Naive thymus-derived CD8-positive, alpha-beta T cell (primary cell): ENCODE measurements at regions not wholly inside any gene's neighbourhood (a gene's known extent, or its start where the extent isn't known, plus 50 kb on each side); places are given as distances from the start of the nearest gene placed in this dataset.

Experiments used
- ATAC-seq, 2 donors: fragments of 150-1000 bp; cut with Tn5 transposase in 1 of 2; sonication (Bioruptor Pico), chemical (Tn5 transposase) in 1 of 2; 1 replicate in 1 of 2; 2 replicates in 1 of 2; pipeline ENCODE4 v1.10.0; 2021; ENCODE audit warnings: mild to moderate bottlenecking in 2 of 2, moderate library complexity in 2 of 2
- POLR2A ChIA-PET: fragments of 350-600 bp; sonication (Branson Sonifier 250); formaldehyde crosslinking; loops from one replicate; lab custom pipeline; 2021; ENCODE audit warnings: antibody characterized with exemption; lab: Charles Lee
- DNase-seq, 10 donors: peaks; one replicate each; pipeline versions ENCODE4 v3.0.0 to v3.0.0-alpha.2; 2020 to 2022
- H3K27ac Mint-ChIP-seq, 10 donors: one replicate each; pipeline ENCODE4 v1.8.0; 2020 to 2022; ENCODE audit warnings: mild to moderate bottlenecking in 10 of 10, mixed read lengths in 10 of 10, moderate library complexity in 4 of 10, inconsistent platforms in 1 of 10
- H3K27me3 Mint-ChIP-seq, 5 donors: one replicate each; pipeline ENCODE4 v1.8.0; 2021 to 2022; ENCODE audit warnings: mixed read lengths in 5 of 5
- H3K36me3 Mint-ChIP-seq, 3 donors: one replicate each; pipeline ENCODE4 v1.8.0; 2020 to 2022; ENCODE audit warnings: mixed read lengths in 3 of 3, mild to moderate bottlenecking in 2 of 3, inconsistent platforms in 1 of 3
- H3K4me1 Mint-ChIP-seq, 4 donors: one replicate each; pipeline ENCODE4 v1.8.0; 2021 to 2022; ENCODE audit warnings: mixed read lengths in 4 of 4
- H3K4me3 Mint-ChIP-seq, 10 donors: one replicate each; pipeline ENCODE4 v1.8.0; 2020 to 2022; ENCODE audit warnings: mild to moderate bottlenecking in 10 of 10, mixed read lengths in 10 of 10, moderate library complexity in 6 of 10, inconsistent platforms in 1 of 10
- H3K9me3 Mint-ChIP-seq, 9 donors: one replicate each; pipeline ENCODE4 v1.8.0; 2020 to 2022; ENCODE audit warnings: mixed read lengths in 9 of 9, mild to moderate bottlenecking in 3 of 9, inconsistent platforms in 1 of 9, moderate library complexity in 1 of 9

DNA sequence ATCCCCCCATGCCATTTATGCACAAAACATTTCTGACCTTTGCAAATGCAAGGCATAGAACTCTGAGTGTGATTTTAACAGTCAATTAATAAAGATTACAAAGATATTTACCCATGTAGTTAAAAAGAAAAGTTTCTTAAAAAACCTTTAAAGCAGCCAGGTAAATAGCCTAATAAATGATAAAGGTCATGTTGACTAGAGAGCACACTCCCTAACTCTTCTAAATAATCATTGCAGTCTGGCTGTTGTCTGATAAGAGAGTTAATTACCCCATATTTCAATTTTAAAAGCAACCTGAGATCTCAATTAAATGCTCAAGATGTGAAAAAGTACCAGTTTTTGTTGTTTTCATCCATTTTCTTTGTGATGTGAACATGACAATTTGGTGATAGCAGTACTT lies 291.5 kb upstream of the SMIM31 start:
- no peak overlapping the region for H3K27ac Mint-ChIP-seq
- H3K27me3 Mint-ChIP-seq, result no peaks in the 10 kb centered on the region
- ATAC-seq (no peak), DNase-seq (no peak)
- H3K4me1 Mint-ChIP-seq, result no peaks in the 10 kb centered on the region
- H3K36me3 Mint-ChIP-seq, result no peaks in the 10 kb centered on the region
- no peak overlapping the region for H3K4me3 Mint-ChIP-seq
- POLR2A ChIA-PET, result no interaction called here
- H3K9me3 Mint-ChIP-seq, result peaks cover 0 to 8% (median 3%) of the 10 kb centered on the region in 9 donors

DNA sequence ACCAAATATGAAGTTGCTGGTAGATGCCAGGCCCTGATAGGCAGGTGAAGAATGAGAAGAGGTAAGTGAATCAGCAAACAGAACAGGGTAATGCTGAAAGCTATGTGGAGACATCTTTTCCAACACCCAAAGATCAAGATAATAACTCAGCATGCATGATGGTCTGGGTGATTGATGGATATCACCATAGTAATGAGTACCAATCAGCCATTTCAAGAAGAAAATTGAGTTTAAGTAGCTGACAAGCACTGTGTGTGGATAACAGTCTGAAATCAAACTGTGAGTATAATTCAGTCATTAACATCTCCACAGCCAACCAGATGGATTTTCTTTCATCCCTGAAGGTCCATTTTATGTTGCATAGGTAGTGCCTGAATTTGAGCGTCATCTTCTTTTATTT lies 289.6 kb upstream of the SMIM31 start:
- Mint-ChIP-seq H3K27ac (no peak overlapping the region), H3K4me3 (no peak overlapping the region), H3K27me3 (no peaks in the 10 kb centered on the region), H3K36me3 (no peaks in the 10 kb centered on the region), H3K4me1 (no peaks in the 10 kb centered on the region), H3K9me3 (peaks cover 0 to 8% (median 2%) of the 10 kb centered on the region in 9 donors)
- POLR2A ChIA-PET, result no interaction called here
- ATAC-seq (no peak), DNase-seq (no peak)

- no peaks in the 10 kb centered on the region for H3K4me1 Mint-ChIP-seq
- no peak overlapping the region for H3K27ac Mint-ChIP-seq
- no peak for ATAC-seq
- DNase-seq, result no peak
- no peak overlapping the region for H3K4me3 Mint-ChIP-seq
- peaks cover 0 to 10% (median 0%) of the 10 kb centered on the region in 9 donors for H3K9me3 Mint-ChIP-seq
- POLR2A ChIA-PET, result no interaction called here
- H3K36me3 Mint-ChIP-seq, result no peaks in the 10 kb centered on the region
- H3K27me3 Mint-ChIP-seq, result no peaks in the 10 kb centered on the region
Measured at GRCh38 chr4:164467493-164467892, 286.4 kb upstream of the SMIM31 start.

DNA sequence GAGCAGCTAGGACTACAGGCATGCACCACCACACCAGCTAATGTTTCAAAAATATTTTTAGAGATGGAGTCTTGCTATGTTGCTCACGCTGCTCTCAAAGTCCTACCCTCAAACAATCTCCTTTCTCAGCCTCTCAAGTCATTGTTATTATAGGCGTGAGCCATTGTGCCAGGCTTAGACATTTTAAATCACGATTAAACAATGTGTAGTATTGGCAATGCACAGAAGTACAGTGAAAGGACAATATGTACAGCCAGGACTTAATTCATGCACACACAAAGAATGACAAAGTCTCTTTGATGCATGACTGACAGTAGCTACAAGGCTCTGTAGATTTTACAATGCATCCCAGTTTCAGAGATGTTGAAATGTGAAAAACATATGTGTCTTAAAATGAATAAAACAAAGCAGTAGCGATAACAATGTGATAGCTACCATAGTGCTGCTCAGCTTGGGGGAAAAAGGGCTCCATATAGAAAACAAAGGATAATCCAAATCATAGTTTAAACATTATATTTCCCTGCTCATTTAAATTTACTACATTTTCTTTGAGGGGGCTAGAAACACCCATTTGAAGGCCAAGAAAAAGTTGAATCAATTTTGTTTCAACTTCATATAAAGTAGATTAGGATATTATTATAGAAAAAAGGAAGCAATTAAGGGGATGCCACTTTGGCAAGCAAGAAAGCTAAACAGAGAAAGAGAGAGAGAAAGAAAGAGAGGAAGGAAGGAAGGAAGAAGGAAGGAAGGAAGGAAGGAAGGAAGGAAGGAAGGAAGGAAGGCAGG lies 272.4 kb upstream of the SMIM31 start:
- no peak for ATAC-seq
- POLR2A ChIA-PET, result no interaction called here
- Mint-ChIP-seq H3K27ac (no peak overlapping the region), H3K4me3 (no peak overlapping the region), H3K4me1 (no peaks in the 10 kb centered on the region), H3K27me3 (peaks cover 0 to 5% (median 0%) of the 10 kb centered on the region in 5 donors), H3K36me3 (no peaks in the 10 kb centered on the region), H3K9me3 (peaks cover 0 to 3% (median 0%) of the 10 kb centered on the region in 9 donors)
- DNase-seq, result no peak

GRCh38 chr4:164482092-164482404 lies 271.9 kb upstream of the SMIM31 start:
- no peak overlapping the region for H3K27ac Mint-ChIP-seq
- peaks cover 0 to 6% (median 0%) of the 10 kb centered on the region in 9 donors for H3K9me3 Mint-ChIP-seq
- H3K36me3 Mint-ChIP-seq, result no peaks in the 10 kb centered on the region
- POLR2A ChIA-PET, result no interaction called here
- no peak overlapping the region for H3K4me3 Mint-ChIP-seq
- DNase-seq (no peak), ATAC-seq (no peak)
- peaks cover 0 to 5% (median 0%) of the 10 kb centered on the region in 5 donors for H3K27me3 Mint-ChIP-seq
- H3K4me1 Mint-ChIP-seq, result no peaks in the 10 kb centered on the region

DNA sequence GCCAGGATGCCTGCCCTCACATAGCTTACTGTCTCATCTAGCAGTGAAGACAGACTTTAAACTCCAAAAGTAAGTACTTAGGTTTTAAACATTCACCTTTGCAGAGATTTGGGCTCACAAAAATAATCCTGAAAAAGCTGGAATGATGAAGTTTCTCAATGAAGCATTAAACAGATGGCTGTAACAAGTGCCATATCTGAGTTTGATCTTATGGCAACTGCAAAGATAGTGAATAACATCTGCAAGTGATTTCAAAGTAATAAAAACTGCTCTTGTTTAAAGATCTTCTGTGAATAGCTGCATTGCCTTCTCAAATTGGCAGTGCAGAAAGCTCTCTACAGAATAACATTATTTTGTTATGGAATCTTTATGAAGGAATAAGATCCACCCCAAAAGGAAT lies 271.2 kb upstream of the SMIM31 start:
- no peaks in the 10 kb centered on the region for H3K36me3 Mint-ChIP-seq
- H3K4me3 Mint-ChIP-seq, result no peak overlapping the region
- no peak for ATAC-seq
- no peak overlapping the region for H3K27ac Mint-ChIP-seq
- POLR2A ChIA-PET, result no interaction called here
- peaks cover 0 to 5% (median 0%) of the 10 kb centered on the region in 5 donors for H3K27me3 Mint-ChIP-seq
- no peaks in the 10 kb centered on the region for H3K4me1 Mint-ChIP-seq
- DNase-seq, result no peak
- H3K9me3 Mint-ChIP-seq, result peaks cover 0 to 10% (median 0%) of the 10 kb centered on the region in 9 donors

DNA sequence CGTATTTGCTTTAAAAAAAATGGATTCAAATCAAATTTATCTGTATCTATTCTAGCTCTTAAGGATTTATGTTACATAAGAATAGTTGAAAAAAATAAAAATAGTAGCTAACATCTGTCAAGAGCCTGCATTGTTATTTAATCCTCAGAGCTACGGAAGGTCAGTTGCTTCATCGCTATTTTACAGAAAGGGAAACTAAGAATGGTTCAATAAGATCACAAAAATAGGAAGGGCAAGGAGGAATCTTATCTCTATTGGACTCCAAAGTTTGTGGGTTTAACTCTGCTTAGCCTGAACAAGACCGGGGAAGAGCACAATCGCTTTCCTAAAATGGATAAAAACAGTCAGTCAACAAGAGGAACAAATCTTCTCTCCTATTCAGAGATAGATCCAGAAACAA lies 270.2 kb upstream of the SMIM31 start:
- H3K4me1 Mint-ChIP-seq, result no peaks in the 10 kb centered on the region
- no peaks in the 10 kb centered on the region for H3K36me3 Mint-ChIP-seq
- peaks cover 0 to 10% (median 0%) of the 10 kb centered on the region in 9 donors for H3K9me3 Mint-ChIP-seq
- ATAC-seq, result no peak
- no peak for DNase-seq
- H3K4me3 Mint-ChIP-seq, result no peak overlapping the region
- H3K27me3 Mint-ChIP-seq, result peaks cover 0 to 3% (median 0%) of the 10 kb centered on the region in 5 donors
- H3K27ac Mint-ChIP-seq, result no peak overlapping the region
- POLR2A ChIA-PET, result no interaction called here

GRCh38 chr4:164484551-164484950 lies 269.4 kb upstream of the SMIM31 start:
- ATAC-seq (no peak), DNase-seq (no peak)
- H3K27me3 Mint-ChIP-seq, result peaks cover 0 to 3% (median 0%) of the 10 kb centered on the region in 5 donors
- no peaks in the 10 kb centered on the region for H3K4me1 Mint-ChIP-seq
- no peak overlapping the region for H3K4me3 Mint-ChIP-seq
- peaks cover 0 to 10% (median 0%) of the 10 kb centered on the region in 9 donors for H3K9me3 Mint-ChIP-seq
- POLR2A ChIA-PET, result no interaction called here
- H3K36me3 Mint-ChIP-seq, result no peaks in the 10 kb centered on the region
- H3K27ac Mint-ChIP-seq, result no peak overlapping the region

- ATAC-seq, result no peak
- H3K4me1 Mint-ChIP-seq, result no peaks in the 10 kb centered on the region
- H3K4me3 Mint-ChIP-seq, result no peak overlapping the region
- H3K36me3 Mint-ChIP-seq, result no peaks in the 10 kb centered on the region
- no peak for DNase-seq
- no peak overlapping the region for H3K27ac Mint-ChIP-seq
- POLR2A ChIA-PET, result no interaction called here
- H3K9me3 Mint-ChIP-seq, result peaks cover 0 to 10% (median 0%) of the 10 kb centered on the region in 9 donors
- H3K27me3 Mint-ChIP-seq, result peaks cover 0 to 3% (median 0%) of the 10 kb centered on the region in 5 donors
Measured at GRCh38 chr4:164485136-164485535, 268.8 kb upstream of the SMIM31 start.

GRCh38 chr4:164488114-164488513 lies 265.8 kb upstream of the SMIM31 start:
- no peak for DNase-seq
- H3K4me3 Mint-ChIP-seq, result no peak overlapping the region
- H3K4me1 Mint-ChIP-seq, result no peaks in the 10 kb centered on the region
- no peaks in the 10 kb centered on the region for H3K36me3 Mint-ChIP-seq
- POLR2A ChIA-PET, result no interaction called here
- H3K27me3 Mint-ChIP-seq, result peaks cover 0 to 3% (median 0%) of the 10 kb centered on the region in 5 donors
- H3K9me3 Mint-ChIP-seq, result peaks cover 0 to 10% (median 0%) of the 10 kb centered on the region in 9 donors
- no peak for ATAC-seq
- no peak overlapping the region for H3K27ac Mint-ChIP-seq

DNA sequence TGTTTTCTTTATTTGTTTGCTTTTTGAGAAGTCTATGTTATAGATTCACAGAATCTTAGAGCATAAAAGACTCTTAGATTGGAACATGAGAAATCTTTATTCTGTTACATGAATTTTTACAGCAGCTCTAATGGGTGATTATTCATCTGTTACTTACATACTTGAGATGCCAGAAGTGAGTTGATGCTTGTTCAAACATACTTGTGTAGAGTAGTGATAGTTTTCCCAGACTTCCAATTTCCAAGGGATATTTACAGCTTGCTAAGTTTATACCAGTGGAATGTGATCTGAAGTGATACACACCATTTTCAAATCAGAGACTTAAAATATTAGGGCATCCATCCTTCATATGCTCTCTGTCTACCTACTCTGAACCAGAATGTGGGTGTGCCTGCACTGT lies 252.9 kb upstream of the SMIM31 start:
- no peak overlapping the region for H3K4me3 Mint-ChIP-seq
- no peak overlapping the region for H3K27ac Mint-ChIP-seq
- POLR2A ChIA-PET, result no interaction called here
- H3K27me3 Mint-ChIP-seq, result no peaks in the 10 kb centered on the region
- H3K4me1 Mint-ChIP-seq, result no peaks in the 10 kb centered on the region
- DNase-seq, result no peak
- H3K9me3 Mint-ChIP-seq, result peaks cover 0 to 7% (median 0%) of the 10 kb centered on the region in 9 donors
- H3K36me3 Mint-ChIP-seq, result no peaks in the 10 kb centered on the region
- ATAC-seq, result no peak

- no peak for ATAC-seq
- H3K4me3 Mint-ChIP-seq, result no peak overlapping the region
- POLR2A ChIA-PET, result no interaction called here
- DNase-seq, result no peak
- no peak overlapping the region for H3K27ac Mint-ChIP-seq
- H3K36me3 Mint-ChIP-seq, result no peaks in the 10 kb centered on the region
- no peaks in the 10 kb centered on the region for H3K27me3 Mint-ChIP-seq
- peaks cover 0 to 6% (median 0%) of the 10 kb centered on the region in 9 donors for H3K9me3 Mint-ChIP-seq
- no peaks in the 10 kb centered on the region for H3K4me1 Mint-ChIP-seq
Measured at GRCh38 chr4:164503874-164504273, 250.1 kb upstream of the SMIM31 start.

- no peak overlapping the region for H3K4me3 Mint-ChIP-seq
- ATAC-seq (no peak), DNase-seq (no peak)
- POLR2A ChIA-PET, result no interaction called here
- H3K4me1 Mint-ChIP-seq, result no peaks in the 10 kb centered on the region
- no peak overlapping the region for H3K27ac Mint-ChIP-seq
- peaks cover 0 to 6% (median 0%) of the 10 kb centered on the region in 9 donors for H3K9me3 Mint-ChIP-seq
- no peaks in the 10 kb centered on the region for H3K36me3 Mint-ChIP-seq
- H3K27me3 Mint-ChIP-seq, result no peaks in the 10 kb centered on the region
Measured at GRCh38 chr4:164508097-164508496, 245.8 kb upstream of the SMIM31 start.

DNA sequence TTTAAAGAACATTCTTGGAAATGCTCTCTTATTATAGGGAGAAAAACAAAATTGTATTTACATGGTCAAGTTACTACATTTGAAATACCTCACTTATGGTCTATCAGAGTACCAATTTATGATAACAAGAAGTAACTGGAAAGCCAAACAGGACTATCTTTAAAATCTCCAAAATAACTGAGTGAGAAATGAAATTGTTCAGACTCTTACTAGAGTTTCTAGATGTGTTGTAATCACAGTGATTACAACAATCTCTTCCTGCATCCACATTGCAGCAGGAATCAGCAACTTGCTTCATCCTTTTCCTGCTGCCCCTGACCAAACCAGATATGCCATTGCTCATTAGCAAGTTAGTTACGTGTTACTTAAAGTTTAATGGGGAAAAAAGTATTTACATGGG lies 245.2 kb upstream of the SMIM31 start:
- Mint-ChIP-seq H3K9me3 (peaks cover 0 to under 1% (median 0%) of the 10 kb centered on the region in 9 donors), H3K36me3 (no peaks in the 10 kb centered on the region), H3K27me3 (no peaks in the 10 kb centered on the region), H3K4me3 (no peak overlapping the region), H3K4me1 (peaks cover 0 to 2% (median 0%) of the 10 kb centered on the region in 4 donors), H3K27ac (no peak overlapping the region)
- ATAC-seq, result no peak
- DNase-seq, result no peak
- POLR2A ChIA-PET, result no interaction called here
